HG03175 (cell line): ENCODE measurements at regions not wholly inside any gene's neighbourhood (a gene's known extent, or its start where the extent isn't known, plus 50 kb on each side); places are given as distances from the start of the nearest gene placed in this dataset.
"Not testable (repeated sequence)": the region's sequence is repeated elsewhere in the genome, so short reads cannot be mapped to it uniquely, and the experiment has no call there.

Experiments used
- ATAC-seq: cut with Tn5 transposase; IDR thresholded peaks from one replicate; pipeline ENCODE4 v1.9.1; 2021; ENCODE audit warnings: mild to moderate bottlenecking, moderate library complexity; ENCODE audit not compliant: unreplicated experiment

DNA sequence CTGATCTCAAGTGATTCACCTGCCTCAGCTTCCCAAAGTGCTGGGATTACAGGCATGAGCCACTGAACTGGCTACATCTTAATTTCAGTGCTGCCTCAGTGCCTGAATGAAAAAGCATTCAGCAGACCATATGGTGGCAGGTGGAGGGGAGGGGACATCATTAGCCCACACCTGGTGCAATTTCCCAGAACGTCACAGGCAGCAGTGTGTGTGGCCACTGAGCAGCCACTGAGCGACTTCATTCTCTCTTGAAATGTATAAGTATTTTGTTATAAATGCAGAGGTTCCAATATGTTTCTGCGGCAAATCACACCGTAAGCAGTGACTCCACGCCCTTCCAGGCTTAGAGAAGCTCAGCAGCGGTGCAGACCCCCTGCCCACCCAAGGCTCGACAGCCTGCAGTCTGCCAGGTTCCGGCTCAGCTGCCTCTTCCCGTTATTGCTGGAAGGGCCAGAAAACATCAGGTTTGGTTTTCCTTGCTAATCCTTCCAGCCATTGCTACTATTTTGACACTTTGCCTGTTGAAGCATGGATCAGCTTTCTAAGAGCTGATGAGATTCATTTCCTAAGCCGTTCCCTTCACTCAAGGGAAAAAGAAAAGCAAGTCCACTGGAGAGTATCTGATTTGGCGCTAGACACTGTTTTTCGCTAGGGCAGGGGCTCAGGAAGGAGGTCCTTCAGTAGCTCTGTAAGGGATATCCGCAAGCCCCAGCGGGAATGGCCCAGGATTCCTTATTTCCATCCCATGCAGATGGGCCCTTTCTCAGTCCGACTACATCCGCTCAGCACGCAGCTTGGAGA is 250.7 kb downstream of the VAPA start:
- ATAC-seq, result no peak

DNA sequence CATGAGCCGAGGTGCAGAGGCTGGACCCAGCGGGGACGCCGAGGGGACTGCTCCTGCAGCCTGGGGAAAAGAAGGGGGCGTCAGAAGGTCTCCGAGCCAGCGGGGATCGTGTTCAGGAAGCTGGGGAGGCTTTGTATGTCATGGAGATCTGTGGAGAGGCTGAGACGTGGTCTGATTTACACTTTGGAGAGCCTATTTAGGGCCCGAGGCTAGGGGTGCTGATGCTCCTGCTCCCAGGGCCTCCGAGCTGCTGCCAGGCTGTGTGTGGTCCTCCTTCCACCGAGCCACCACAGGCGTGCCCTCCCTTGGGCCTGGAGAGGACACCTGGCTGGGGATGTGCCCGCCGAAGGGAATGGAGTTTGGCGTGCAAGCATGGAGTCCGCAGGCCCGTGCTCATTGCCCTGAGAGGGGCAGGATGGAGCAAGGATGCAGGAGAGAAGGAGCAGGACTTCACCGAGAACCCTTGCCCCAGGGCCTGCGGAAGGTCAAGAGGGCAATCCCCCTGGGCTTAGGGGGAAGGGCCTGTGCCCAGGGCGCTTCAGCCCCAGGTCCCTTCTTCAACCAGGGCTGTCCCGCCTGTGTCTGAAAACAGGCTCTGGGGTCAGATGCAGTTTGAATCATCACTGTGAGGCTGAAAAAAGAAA is 252.5 kb downstream of the VAPA start:
- ATAC-seq, result no peak

DNA sequence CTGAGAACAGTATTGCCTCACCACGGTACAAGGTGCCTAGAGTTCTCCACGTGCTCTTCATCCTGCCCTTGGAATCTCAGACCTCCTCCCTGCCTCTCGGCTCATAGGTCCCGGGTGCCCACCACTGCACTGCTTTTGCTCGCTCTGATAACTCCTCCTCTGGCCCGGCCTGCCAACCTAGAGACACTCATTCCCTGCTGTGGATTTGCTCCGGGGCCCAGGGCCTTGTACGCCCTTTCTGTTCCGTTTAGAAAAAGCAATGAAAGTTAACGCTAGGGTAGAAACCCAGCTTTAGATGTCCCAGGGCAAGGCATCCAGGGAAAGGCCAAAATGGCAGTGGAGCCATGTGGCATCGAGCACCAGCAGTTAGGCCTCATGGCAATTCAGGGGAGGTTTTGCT is 253.9 kb downstream of the VAPA start:
- ATAC-seq, result no peak

GRCh38 chr18:10168477-10168876 is 254.7 kb downstream of the VAPA start:
- ATAC-seq, result no peak

GRCh38 chr18:10169064-10169562 is 255.3 kb downstream of the VAPA start:
- no peak for ATAC-seq

DNA sequence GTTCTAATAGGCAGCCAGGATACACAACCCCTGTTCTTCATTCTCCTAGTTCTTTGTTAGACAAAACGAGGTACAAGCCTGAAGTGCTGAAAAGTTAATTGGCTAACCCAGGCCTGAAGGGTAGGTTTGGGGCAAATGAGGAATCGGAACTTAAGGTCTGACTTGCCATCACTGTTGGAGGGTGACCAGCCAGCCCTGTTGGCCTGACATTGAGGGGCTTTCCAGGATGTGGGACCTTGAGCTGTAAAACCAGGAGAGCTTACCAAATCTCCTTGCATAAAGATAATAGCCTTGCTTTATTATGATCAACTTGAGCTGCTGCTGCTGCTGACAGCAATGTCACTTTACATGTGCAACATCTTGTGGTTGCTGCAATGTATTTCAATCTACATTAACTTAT is 256.0 kb downstream of the VAPA start:
- no peak for ATAC-seq

DNA sequence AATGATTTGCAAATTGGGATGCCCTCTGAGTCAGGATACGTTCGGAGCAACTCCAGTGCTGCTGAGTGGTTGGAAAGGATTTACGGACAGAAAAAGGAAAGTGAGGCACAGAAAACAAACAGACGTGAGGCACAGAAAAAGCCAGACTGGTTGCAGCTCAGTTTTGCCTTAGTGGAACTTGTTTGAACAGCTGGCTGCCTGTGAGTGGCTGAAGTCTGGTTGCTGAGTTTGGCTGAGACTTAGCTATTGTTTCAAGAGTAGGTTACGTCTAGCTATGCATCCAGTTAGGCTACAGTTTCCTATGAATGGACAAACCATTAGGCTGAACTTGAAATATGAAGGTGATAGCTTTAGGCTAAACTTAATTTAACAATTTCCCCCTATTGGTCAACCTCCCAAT is 256.6 kb downstream of the VAPA start:
- no peak for ATAC-seq

DNA sequence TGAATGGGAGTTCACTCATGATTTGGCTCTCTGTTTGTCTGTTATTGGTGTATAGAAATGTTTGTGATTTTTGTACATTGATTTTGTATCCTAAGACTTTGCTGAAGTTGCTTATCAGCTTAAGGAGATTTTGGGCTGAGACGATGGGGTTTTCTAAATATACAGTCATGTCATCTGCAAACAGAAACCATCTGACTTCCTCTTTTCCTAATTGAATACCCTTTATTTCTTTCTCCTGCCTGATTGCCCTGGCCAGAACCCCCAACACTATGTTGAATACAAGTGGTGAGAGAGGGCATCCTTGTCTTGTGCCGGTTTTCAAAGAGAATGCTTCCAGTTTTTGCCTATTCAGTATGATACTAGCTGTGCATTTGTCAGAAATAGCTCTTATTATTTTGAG is 261.5 kb downstream of the VAPA start:
- ATAC-seq, result not testable (repeated sequence)

GRCh38 chr18:10179326-10179725 is 265.5 kb downstream of the VAPA start:
- ATAC-seq, result not testable (repeated sequence)

DNA sequence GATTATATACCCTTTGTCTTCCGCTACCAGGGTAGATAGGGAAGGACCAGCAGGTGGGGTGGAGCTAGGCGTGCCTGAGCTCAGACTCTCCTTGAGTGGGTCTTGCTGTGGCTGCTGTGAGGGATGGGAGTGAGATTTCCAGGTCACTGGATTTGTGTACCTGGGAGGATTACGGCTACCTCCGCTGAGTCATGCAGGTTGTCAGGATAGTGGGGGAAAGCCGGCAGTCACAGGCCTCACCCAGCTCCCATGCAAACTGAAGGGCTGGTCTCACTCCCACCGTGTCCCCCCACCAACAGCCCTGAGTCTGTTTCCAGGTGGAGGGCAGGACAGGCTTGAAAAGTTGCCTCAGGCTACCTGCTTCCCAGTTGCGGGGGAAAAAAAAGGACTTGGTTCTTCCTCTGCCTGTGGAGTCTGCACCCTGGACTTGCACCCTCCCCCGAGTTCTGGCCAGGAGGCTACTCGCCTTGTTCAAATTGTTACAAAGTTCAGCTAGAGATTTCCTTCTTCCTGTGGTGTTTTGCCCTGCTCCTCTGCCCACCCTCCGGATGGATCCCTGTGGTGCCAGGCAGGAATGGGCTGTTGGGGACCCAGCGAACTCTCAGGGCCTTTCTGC is 268.3 kb downstream of the VAPA start:
- no peak for ATAC-seq

DNA sequence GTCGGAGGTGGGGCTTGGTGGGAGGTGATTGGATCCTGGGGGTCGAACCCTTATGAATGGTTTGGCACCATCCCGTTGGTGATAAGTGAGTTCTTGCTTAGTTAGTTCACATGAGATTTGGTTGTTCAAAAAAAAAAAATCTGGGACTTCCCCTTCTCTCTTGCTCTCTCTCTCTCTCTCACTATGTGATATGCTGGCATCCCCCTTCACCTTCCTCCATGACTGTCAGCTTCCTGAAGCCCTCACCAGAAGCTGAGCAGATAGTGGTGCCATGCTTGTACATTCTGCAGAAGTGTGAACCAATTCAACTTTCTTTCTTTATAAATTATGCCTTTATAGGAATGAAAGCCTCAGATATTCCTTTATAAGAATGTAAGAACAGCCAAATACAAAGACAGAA is 269.7 kb upstream of the APCDD1 start:
- ATAC-seq, result no peak

- ATAC-seq, result no peak
These were observed 265.2 kb upstream of the APCDD1 start for GRCh38 chr18:10188971-10189810.

DNA sequence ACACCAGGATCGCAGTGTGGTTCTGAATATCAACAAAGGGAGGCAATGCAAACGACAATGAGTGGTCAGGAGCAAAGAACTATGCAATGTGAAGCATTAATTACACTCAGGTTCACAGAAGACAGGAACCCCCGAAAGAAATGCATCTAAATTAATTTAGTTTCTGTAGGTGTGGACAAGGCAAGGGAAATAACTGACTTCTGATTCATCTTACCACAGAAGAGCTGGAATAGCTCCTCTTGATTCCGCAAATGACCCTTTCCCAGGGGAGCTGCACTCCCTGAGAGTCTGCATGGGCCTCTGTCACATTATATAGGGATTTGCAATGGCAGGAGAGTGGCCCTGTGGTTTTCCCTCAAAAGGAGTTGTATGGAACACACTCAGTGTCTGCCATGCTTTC is 263.9 kb upstream of the APCDD1 start:
- no peak for ATAC-seq

- ATAC-seq, result no peak
These were observed 261.0 kb upstream of the APCDD1 start for GRCh38 chr18:10193444-10193843.

DNA sequence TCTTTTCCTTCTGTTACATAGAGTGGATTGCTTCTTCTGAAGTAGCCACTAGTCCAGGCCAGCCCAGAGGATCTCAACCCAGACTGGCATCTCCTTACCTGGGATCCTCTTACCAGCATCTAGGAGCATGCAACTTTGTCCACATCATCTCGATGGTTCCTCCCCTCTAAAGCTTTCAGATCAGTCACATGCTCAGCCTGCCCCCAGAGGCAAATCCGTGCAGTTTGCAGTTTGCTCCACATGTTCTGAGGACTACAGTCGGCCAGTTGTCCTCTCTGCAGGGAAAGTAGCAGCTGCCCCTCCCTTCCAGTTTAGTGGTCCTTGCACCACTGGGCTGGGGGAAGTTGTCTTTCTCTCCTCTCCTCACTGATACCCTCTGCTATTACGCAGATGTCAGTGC is 259.8 kb upstream of the APCDD1 start:
- ATAC-seq, result no peak

DNA sequence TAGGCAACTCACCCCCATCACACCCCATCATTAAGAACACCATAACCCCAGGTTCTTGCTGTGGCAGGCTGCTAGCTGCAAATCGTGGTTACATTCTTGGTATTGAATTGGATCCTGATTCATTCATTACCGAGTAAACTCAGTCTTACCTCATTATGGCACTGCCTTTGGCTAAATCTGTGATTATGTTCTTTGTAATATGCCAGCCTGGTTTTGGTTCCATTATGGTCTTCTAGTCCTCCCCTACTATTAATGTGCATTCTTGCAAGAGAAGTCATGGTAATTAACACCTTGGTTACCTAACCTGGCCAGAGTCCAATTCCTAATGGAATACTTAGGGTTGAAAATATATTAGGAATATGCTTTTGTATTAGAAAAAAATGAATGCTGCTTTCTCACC is 258.9 kb upstream of the APCDD1 start:
- no peak for ATAC-seq

GRCh38 chr18:10197097-10197496 is 257.3 kb upstream of the APCDD1 start:
- no peak for ATAC-seq

DNA sequence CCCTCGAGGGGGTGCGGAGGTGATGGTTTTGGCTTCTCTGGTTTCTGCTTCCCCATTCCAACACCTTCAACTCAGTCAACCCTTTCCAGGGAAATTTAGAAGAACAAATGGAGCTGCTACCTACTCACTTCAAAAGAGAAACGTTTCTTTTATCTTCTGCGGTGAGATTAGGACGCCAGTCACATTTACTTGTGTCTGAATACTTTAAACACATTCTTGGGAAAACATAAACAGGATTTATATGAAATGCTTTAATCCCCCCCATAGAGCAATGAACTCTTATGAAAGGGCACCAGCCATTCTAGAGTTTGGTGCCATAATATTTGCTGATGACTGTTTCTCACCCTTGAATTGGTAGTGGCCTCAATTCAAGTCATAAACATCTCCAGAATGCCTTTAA is 253.2 kb upstream of the APCDD1 start:
- ATAC-seq, result no peak

- ATAC-seq, result no peak
These were observed 252.8 kb upstream of the APCDD1 start for GRCh38 chr18:10201659-10202058.

DNA sequence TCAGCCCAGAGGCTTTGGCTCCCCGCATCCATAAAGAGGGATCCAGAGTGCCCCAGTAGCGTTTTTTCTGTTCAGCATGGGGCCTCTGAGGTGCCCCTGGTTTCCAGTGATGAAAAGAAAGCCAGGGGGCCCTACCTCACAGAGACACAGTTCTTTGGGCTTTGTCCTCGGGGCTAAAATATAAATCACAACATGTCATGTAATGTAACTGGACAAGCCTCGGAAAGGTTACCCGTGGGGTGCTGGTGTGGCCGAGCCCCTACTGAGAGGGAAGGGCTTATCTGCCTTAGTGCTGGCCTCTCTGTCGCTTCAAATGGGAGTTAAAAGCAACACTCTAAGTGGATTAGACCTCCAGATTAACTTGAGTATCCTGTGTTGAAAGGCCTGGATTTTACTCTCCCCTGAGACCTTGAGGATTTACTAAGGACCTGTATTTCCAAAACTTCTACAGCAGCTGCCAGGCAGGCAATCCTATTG is 251.6 kb upstream of the APCDD1 start:
- no peak for ATAC-seq

- ATAC-seq, result no peak
These were observed 249.3 kb upstream of the APCDD1 start for GRCh38 chr18:10205151-10205550.
